Thoracic aorta (tissue), 2 donors: ENCODE measurements at regions not wholly inside any gene's neighbourhood (a gene's known extent, or its start where the extent isn't known, plus 50 kb on each side); places are given as distances from the start of the nearest gene placed in this dataset.
"Not testable (repeated sequence)": the region's sequence is repeated elsewhere in the genome, so short reads cannot be mapped to it uniquely, and the experiment has no call there.

Source experiments
- ATAC-seq: fragments of 150-250 bp; one replicate; pipeline ENCODE4 v1.8.0; 2017; ENCODE audit warnings: low read depth; ENCODE audit not compliant: insufficient number of reproducible peaks, low FRiP score
- DNase-seq: peaks from one replicate; pipeline ENCODE4 v3.0.0-alpha.2; 2020; ENCODE audit warnings: low spot score
- H3K27ac ChIP-seq, 2 donors: fragments of 200-600 bp; sonication (generic); 1 replicate in 1 of 2; 2 replicates in 1 of 2; pipeline ENCODE4 v1.5.1; 2016; ENCODE audit warnings: mild to moderate bottlenecking in 2 of 2, moderate library complexity in 2 of 2
- H3K27me3 ChIP-seq: fragments of 200-600 bp; sonication (generic); replicated peaks from 2 replicates; pipeline ENCODE4 v1.6.0; 2016; ENCODE audit warnings: mild to moderate bottlenecking; ENCODE audit not compliant: insufficient read depth
- H3K36me3 ChIP-seq: fragments of 200-600 bp; sonication (generic); one replicate; pipeline ENCODE4 v1.5.1; 2016
- H3K4me1 ChIP-seq, 2 donors: fragments of 200-600 bp; sonication (generic); 1 replicate in 1 of 2; 2 replicates in 1 of 2; pipeline versions ENCODE4 v1.5.1 to v1.6.0; 2016; ENCODE audit warnings: low read depth in 2 of 2, mild to moderate bottlenecking in 1 of 2; ENCODE audit not compliant: control insufficient read depth in 1 of 2
- H3K4me3 ChIP-seq: fragments of 200-600 bp; sonication (generic); 2 replicates; pipeline ENCODE4 v1.5.1; 2016; ENCODE audit warnings: mild to moderate bottlenecking
- H3K9me3 ChIP-seq: fragments of 200-600 bp; sonication (generic); 2 replicates; pipeline ENCODE4 v1.5.1; 2016
- TF ChIP-seq, protein P1 (sequence below): fragments of 200-600 bp; sonication (generic); IDR thresholded peaks from one replicate; pipeline ENCODE4 v1.5.1; 2019; ENCODE audit warnings: antibody characterized with exemption

DNA sequence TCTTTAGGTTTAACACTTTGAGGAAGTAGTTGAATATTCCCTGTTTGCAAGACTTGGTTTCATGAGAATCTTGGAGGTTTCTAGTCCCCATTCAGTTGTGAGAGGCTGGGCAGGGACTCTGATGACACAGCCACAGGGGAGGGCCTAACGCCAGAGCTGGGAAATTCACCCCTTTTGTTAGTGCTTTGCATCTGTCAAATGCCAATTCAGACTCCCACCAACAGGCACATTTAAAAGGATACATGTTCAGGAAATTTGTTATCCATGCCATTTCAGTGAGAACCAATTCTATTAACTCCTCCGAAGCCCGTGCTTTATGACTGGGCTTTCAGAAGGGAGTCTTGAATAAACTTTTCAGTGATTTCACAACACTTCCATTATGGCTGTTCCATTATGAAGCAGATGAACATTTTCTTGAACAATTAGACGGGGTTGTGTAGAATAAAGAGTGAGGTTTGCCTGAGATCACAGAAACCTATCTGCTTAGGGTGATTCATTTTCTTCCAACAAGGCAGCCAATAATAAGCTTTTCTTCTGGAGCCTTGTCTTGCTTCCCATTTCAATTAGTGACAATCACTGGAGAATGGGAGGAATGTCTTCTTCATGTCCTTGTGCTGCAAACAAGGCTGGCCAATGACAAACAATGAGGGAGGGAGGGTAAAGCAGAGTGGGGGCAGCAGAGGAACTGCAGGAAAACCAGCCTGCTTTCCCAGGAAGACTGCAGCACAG is 90.6 kb downstream of the SOX14 start:
- no peak overlapping the region for H3K27ac ChIP-seq
- DNase-seq: no peak

DNA sequence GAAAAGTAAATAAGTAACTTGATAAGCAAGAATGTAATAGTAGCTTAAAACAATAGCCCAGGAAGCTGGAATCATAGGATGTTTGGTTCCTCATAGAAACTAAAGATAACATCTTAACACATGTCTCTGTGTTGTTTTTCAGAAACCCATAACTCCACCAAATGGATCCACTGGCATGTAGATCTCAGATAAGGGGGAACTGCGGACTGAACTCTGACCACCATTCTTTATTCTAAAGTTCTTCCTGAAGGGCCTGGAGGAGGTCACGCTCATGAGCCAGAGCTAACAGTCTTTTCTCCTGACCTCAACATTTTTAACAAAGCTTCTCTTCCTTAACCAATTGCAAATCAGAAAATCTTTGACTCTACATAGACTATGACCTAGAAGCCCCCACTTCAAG is 101.9 kb downstream of the SOX14 start:
- DNase-seq: no peak
- H3K27me3 ChIP-seq: no peaks in the 10 kb centered on the region
- TF ChIP-seq, protein P1, sequence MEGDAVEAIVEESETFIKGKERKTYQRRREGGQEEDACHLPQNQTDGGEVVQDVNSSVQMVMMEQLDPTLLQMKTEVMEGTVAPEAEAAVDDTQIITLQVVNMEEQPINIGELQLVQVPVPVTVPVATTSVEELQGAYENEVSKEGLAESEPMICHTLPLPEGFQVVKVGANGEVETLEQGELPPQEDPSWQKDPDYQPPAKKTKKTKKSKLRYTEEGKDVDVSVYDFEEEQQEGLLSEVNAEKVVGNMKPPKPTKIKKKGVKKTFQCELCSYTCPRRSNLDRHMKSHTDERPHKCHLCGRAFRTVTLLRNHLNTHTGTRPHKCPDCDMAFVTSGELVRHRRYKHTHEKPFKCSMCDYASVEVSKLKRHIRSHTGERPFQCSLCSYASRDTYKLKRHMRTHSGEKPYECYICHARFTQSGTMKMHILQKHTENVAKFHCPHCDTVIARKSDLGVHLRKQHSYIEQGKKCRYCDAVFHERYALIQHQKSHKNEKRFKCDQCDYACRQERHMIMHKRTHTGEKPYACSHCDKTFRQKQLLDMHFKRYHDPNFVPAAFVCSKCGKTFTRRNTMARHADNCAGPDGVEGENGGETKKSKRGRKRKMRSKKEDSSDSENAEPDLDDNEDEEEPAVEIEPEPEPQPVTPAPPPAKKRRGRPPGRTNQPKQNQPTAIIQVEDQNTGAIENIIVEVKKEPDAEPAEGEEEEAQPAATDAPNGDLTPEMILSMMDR: no peak
- ATAC-seq: no peak
- no peaks in the 10 kb centered on the region for H3K36me3 ChIP-seq
- no peak overlapping the region for H3K27ac ChIP-seq
- no peaks in the 10 kb centered on the region for H3K4me1 ChIP-seq
- H3K9me3 ChIP-seq: no peaks in the 10 kb centered on the region
- H3K4me3 ChIP-seq: no peak overlapping the region

More for the DNA sequence above, 90.6 kb downstream of the SOX14 start:
- TF ChIP-seq, protein P1: no peak
- no peaks in the 10 kb centered on the region for H3K9me3 ChIP-seq
- H3K36me3 ChIP-seq: no peaks in the 10 kb centered on the region
- ATAC-seq: no peak
- H3K4me3 ChIP-seq: no peak overlapping the region
- no peaks in the 10 kb centered on the region for H3K4me1 ChIP-seq
- no peaks in the 10 kb centered on the region for H3K27me3 ChIP-seq

DNA sequence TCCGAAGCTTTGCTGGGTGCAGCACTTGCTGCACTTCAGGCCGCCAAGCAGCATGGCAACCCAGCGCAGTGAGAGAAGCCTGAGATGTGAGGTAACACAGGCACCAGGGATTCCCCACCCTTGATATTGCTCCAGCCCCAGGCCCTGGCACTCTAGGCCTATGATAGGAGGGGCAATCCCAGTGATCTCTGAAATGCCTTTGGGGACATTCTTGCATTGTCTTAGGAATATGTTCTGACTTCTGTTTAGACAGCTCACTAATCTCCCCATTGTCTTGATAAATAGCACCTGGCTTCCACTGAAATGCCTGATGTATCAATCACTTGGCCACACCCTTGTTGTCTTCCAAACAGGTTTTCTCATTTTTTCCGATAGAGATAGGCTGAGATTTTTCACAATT is 102.8 kb downstream of the SOX14 start:
- Histone ChIP-seq H3K27me3 (no peaks in the 10 kb centered on the region), H3K4me1 (no peaks in the 10 kb centered on the region), H3K9me3 (no peaks in the 10 kb centered on the region), H3K4me3 (no peak overlapping the region), H3K27ac (no peak overlapping the region), H3K36me3 (no peaks in the 10 kb centered on the region)
- TF ChIP-seq, protein P1: no peak
- ATAC-seq: no peak
- no peak for DNase-seq

DNA sequence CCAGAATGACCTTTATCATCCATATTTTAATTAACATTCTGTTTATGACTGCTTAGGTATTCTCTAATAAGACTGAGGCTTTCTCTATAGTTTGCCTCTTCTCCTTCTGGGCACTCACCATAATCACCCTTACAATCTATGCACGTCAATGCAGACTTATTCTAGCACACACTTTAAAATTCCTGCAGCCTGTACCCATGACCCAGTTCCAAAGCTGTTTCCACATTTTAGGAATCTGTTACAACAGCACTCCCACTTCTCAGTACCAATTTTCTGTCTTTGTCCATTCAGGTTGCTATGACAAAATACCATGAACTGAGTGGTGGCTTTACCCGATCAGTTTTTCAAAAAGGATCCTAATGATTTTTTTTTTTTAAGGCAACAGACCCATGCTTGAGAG is 103.5 kb downstream of the SOX14 start:
- Histone ChIP-seq H3K4me3 (no peak overlapping the region), H3K27me3 (no peaks in the 10 kb centered on the region), H3K36me3 (no peaks in the 10 kb centered on the region), H3K9me3 (no peaks in the 10 kb centered on the region), H3K4me1 (no peaks in the 10 kb centered on the region), H3K27ac (no peak overlapping the region)
- TF ChIP-seq, protein P1: no peak
- no peak for DNase-seq
- ATAC-seq: no peak

DNA sequence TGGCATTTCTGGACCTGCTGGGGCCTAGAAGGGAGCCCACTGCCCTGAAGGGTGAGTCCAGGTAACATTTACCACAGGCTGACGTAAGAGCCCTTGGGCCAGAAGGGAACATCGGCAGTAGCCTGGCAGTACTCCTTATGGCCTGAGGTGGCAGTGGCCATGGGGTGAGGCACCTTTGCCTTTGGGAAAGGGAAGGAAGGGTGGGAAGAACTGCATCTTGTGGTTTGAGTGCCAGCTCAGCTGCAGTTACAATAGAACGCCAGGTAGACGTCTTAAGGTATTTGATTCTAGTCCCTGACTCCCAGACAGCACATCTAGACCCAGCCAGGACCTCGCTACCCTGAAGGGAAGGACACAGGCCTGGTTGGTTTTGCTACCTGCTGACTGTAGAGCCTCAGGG is 104.9 kb downstream of the SOX14 start:
- no peaks in the 10 kb centered on the region for H3K4me1 ChIP-seq
- H3K27ac ChIP-seq: no peak overlapping the region
- no peak overlapping the region for H3K4me3 ChIP-seq
- TF ChIP-seq, protein P1: no peak
- no peaks in the 10 kb centered on the region for H3K36me3 ChIP-seq
- ATAC-seq (no peak), DNase-seq (no peak)
- no peaks in the 10 kb centered on the region for H3K27me3 ChIP-seq
- no peaks in the 10 kb centered on the region for H3K9me3 ChIP-seq

DNA sequence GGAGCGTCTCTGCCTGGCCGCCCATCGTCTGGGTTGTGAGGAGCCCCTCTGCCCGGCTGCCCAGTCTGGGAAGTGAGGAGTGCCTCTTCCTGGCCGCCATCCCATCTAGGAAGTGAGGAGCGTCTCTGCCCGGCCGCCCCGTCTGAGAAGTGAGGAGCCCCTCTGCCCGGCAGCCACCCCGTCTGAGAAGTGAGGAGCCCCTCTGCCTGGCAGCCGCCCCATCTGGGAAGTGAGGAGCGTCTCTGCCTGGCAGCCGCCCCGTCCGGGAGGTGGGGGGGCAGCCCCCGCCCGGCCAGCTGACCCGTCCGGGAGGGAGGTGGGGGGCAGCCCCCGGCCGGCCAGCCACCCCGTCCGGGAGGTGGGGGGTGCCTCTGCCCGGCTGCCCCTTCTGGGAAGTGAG is 108.5 kb downstream of the SOX14 start:
- H3K9me3 ChIP-seq, DNase-seq, H3K4me1 ChIP-seq, H3K27ac ChIP-seq, H3K36me3 ChIP-seq, ATAC-seq, H3K27me3 ChIP-seq, H3K4me3 ChIP-seq: not testable (repeated sequence)

DNA sequence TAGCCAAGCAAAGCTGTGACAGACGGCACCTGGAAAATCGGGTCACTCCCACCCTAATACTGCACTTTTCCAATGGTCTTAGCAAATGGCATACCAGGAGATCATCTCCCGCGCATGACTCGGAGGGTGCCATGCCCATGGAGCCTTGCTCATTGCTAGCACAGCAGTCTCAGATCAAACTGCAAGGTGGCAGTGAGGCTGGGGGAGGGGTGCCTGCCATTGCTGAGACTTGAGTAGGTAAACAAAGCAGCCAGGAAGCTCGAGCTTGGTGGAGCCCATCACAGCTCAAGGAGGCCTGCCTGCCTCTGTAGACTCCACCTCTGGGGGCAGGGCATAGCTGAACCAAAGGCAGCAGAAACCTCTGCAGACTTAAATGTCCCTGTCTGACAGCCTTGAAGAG is 113.1 kb upstream of the CLDN18 start:
- H3K27ac ChIP-seq, H3K9me3 ChIP-seq: not testable (repeated sequence)

More for the DNA sequence above, 113.1 kb upstream of the CLDN18 start:
- H3K4me3 ChIP-seq, ATAC-seq, H3K36me3 ChIP-seq, DNase-seq, H3K27me3 ChIP-seq, H3K4me1 ChIP-seq: not testable (repeated sequence)
